DLD1 (cell line): ENCODE measurements at regions not wholly inside any gene's neighbourhood (a gene's known extent, or its start where the extent isn't known, plus 50 kb on each side); places are given as distances from the start of the nearest gene placed in this dataset.
"Not testable (repeated sequence)": the region's sequence is repeated elsewhere in the genome, so short reads cannot be mapped to it uniquely, and the experiment has no call there.

ENCODE experiments used
- in situ Hi-C: cut with HindIII; loops from 2 replicates; pipeline ENCODE4 v1.10.0; 2017; ENCODE audit warnings: low sequenced_read_pairs

DNA sequence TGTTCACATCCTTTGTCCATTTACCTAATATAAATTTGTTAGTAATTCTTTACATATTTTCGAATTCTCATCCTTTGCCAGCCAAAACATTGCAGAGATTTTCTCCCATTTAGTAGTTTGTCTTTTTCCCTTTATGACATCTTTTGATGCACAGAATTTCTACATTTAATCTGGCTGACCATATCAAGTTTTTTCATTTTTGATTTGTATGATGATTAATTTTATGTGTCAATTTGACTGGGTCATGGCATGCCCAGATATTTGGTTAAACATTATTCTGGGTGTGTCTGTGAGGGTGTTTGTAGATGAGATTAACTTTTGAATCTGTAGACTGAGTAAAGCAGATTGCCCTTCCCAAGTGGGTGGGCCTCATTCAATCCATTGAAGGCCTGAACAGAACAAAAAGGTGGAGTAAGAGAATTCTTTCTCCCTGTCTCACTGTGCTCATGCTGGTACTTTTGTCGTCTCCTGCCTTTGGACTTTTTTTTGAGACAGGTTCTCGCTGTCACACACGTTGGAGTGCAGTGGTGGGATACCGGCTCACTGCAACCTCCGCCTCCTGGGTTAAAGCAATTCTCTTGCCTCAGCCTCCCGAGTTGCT lies 72.1 kb upstream of the EPB41L1 start:
- in situ Hi-C loops: no loop called here

GRCh38 chr20:36083200-36083599 lies 71.3 kb upstream of the EPB41L1 start:
- in situ Hi-C loops: not testable (repeated sequence)

- in situ Hi-C loops: no loop called here
Observed at GRCh38 chr20:36084356-36084755, 70.2 kb upstream of the EPB41L1 start.

GRCh38 chr20:36084897-36085613 lies 69.5 kb upstream of the EPB41L1 start:
- in situ Hi-C loops: no loop called here

GRCh38 chr20:36085686-36086267 lies 68.8 kb upstream of the EPB41L1 start:
- in situ Hi-C loops: no loop called here

GRCh38 chr20:36086767-36087166 lies 67.8 kb upstream of the EPB41L1 start:
- in situ Hi-C loops: no loop called here

GRCh38 chr20:36090223-36090622 lies 64.3 kb upstream of the EPB41L1 start:
- in situ Hi-C loops: no loop called here

GRCh38 chr20:36091561-36092397 lies 62.8 kb upstream of the EPB41L1 start:
- in situ Hi-C loops: no loop called here

GRCh38 chr20:36092398-36093024 lies 62.0 kb upstream of the EPB41L1 start:
- in situ Hi-C loops: no loop called here

DNA sequence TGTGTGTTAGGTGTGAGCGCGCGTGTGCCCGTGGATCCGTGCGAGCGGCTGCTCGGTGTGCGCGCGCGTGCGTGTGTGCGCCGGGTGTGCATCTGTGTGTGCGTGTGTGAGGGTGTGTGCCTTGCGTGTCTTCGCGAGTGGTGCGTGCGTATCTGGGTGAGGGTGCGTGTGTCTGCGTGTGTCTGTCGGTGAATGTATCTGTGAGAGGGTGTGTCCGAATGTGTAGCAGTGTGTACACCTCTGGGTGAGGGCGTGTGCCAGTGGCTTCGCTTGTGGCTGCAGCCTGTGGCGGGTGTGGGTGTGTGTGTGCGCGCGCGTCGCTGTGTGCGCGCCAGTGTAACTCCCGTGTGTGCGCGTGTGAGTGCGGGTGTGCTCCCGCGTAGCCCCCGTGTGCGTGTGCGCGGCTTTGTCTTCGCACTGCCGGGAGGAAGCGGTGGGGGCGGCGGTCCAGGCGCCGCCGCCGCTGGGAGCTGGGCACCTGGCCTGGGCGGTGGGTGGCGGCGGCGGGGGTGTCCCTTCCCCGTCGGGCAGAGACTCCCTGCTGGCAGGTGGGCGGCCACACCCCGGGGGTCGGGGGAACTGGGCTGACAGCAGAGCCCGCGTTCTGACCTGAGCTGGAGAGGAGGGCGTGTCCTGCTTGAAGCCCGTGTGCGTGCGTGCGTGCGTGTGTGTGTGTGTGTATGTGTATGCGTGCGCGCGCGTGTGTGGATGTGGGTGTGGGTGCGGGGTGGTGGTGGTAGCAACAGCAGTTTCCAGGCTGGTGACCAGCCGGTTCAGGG lies 61.3 kb upstream of the EPB41L1 start:
- in situ Hi-C loops: no loop called here

DNA sequence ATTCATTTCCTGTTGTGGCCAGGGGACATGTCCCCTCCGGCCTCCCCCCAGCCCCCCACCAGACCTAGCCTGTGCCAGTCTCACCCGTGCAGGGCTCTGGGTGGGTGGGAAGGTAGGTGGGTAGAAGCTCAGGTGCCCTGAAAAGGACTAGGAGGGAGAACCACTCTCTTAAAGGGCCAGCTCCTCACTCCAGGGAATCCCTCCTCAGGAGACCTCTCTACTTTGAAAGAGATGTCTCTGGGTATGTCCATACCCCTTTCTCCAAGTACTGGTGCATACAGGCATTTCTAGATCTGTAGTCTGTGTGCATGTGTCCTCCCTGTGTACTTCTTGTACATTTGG lies 60.8 kb upstream of the EPB41L1 start:
- in situ Hi-C loops: no loop called here

- in situ Hi-C loops: no loop called here
Observed at GRCh38 chr20:36094497-36094896, 60.0 kb upstream of the EPB41L1 start.

GRCh38 chr20:36096435-36096834 lies 58.1 kb upstream of the EPB41L1 start:
- in situ Hi-C loops: loop anchor here (5.0 kb wide), 1 partner anchor 69 kb away; no protein-coding TSS in a partner anchor

GRCh38 chr20:36097337-36098151 lies 57.0 kb upstream of the EPB41L1 start:
- in situ Hi-C loops: loop anchor here (5.0 kb wide), 1 partner anchor 70 kb away; no protein-coding TSS in a partner anchor

DNA sequence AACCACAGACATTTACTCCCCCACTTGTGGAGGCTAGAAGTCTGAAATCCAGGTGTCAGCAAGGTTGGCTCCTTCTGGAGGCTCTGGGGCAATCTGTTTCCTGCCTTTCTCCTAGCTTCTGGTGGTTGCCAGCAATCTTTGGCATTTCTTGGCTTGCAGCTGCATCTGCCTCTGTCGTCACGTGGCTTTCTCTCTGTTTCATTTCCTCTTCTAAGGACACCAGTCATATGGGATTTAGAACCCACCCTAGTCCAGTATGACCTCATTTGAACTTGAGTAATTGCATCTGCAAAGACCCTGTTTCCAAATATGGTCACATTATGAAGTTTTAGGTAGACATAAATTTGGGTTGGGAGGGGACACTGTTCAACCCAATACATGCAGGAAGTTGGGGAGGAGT lies 56.2 kb upstream of the EPB41L1 start:
- in situ Hi-C loops: loop anchor here (5.0 kb wide), 1 partner anchor 71 kb away; no protein-coding TSS in a partner anchor

- in situ Hi-C loops: loop anchor here (5.0 kb wide), 1 partner anchor 72 kb away; no protein-coding TSS in a partner anchor
Observed at GRCh38 chr20:36099106-36099505, 55.4 kb upstream of the EPB41L1 start.

DNA sequence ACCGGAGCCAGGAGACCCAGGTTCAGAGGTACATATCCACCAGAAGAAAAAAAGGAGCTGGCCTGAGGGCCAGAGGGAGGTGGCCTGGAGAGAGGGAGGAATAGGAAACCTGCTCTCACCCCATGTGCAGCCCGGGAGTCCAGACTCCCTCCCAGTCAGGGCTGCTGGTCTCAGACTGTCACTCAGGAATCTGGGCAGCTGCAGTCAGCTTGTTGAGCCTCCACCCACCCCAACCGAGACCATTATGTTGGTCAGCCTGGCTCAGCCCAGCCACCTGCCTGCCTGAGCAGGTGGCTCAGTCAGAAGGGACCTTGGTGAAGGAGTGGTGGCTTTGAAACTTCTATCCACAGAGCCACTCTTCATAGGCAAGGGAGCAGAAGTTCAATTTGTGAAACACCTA lies 53.3 kb upstream of the EPB41L1 start:
- in situ Hi-C loops: no loop called here

DNA sequence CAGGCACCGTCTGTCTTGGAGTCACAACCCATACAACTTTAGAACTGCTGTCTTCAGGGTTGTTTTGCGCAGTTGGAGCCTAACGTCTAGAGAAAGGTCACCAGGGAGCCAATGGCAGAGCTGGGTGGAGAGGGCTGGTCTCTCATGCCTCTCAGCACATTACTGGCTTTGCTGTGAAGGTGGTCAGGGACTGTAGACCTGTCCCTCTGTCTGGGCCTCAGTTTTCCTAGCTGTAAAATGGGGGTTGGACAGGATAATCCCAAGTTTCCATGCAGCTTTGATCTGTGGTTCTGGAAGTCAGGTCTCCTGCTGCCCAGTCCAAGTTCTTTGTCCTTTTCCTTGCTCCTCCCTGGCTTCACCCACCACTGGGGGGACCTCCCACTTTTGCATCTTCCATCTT lies 52.2 kb upstream of the EPB41L1 start:
- in situ Hi-C loops: no loop called here
